ENCODE measurements at regions not wholly inside any gene's neighbourhood (a gene's known extent, or its start where the extent isn't known, plus 50 kb on each side); places are given as distances from the start of the nearest gene placed in this dataset.

DNA sequence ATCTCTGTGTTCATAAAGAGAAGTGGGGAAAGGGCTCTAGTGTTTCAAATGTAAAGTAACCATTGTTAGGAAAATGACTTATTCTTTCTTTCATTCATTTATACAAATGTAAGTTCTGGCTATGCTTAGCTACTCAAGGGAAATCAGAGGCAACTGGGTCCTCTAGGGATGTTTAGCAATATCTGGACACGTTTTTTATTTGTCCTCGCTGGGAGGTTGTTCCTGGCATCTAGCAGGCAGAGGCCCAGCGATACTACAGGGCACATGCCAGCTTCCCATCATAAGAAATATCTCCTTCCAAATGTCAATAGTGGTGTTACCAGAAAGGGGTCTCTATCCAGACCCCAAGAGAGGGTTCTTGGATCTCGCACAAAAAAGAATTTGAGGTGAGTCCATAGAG lies 150.0 kb downstream of the VCX3A start:
- TF ChIP-seq POLR2A (IDR thresholded peaks at IDR 0.05; ENCODE audit: low read depth, low read length): no peak
- TF ChIP-seq, protein P1, sequence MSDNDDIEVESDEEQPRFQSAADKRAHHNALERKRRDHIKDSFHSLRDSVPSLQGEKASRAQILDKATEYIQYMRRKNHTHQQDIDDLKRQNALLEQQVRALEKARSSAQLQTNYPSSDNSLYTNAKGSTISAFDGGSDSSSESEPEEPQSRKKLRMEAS (IDR thresholded peaks at IDR 0.05; ENCODE audit: insufficient read depth, insufficient read length): no peak
- no peak for TF ChIP-seq POLR2AphosphoS5 (IDR thresholded peaks at IDR 0.05; ENCODE audit: insufficient read depth, low read depth, low read length)
- TF ChIP-seq, protein P2, sequence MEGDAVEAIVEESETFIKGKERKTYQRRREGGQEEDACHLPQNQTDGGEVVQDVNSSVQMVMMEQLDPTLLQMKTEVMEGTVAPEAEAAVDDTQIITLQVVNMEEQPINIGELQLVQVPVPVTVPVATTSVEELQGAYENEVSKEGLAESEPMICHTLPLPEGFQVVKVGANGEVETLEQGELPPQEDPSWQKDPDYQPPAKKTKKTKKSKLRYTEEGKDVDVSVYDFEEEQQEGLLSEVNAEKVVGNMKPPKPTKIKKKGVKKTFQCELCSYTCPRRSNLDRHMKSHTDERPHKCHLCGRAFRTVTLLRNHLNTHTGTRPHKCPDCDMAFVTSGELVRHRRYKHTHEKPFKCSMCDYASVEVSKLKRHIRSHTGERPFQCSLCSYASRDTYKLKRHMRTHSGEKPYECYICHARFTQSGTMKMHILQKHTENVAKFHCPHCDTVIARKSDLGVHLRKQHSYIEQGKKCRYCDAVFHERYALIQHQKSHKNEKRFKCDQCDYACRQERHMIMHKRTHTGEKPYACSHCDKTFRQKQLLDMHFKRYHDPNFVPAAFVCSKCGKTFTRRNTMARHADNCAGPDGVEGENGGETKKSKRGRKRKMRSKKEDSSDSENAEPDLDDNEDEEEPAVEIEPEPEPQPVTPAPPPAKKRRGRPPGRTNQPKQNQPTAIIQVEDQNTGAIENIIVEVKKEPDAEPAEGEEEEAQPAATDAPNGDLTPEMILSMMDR (IDR thresholded peaks at IDR 0.05; ENCODE audit: extremely low read depth in 1 of 2, insufficient read depth in 1 of 2, low read depth in 1 of 2, low read length in 2 of 2): no peak
- no peak for TF ChIP-seq EZH2 (IDR thresholded peaks at IDR 0.05; ENCODE audit: borderline replicate concordance, low read depth, low read length, severe bottlenecking)
